Endothelial cell of umbilical vein (primary cell): ENCODE measurements at regions not wholly inside any gene's neighbourhood (a gene's known extent, or its start where the extent isn't known, plus 50 kb on each side); places are given as distances from the start of the nearest gene placed in this dataset.

Experiments used
- BruUV-seq: library from RNA; stranded (reverse); fragments of 400-500 nt; replicated peaks from 2 replicates; lab custom pipeline; 2021; lab: Mats Ljungman, UMichigan
- CTCF ChIA-PET: fragments of 300-600, 350-600 bp; sonication (Branson Sonifier 250); formaldehyde crosslinking; loops from one replicate; lab custom pipeline; 2021; ENCODE audit warnings: antibody characterized with exemption, inconsistent platforms; lab: Charles Lee
- POLR2A ChIA-PET: fragments of 300-600, 350-600 bp; sonication (Branson Sonifier 250); formaldehyde crosslinking; loops from one replicate; lab custom pipeline; 2021; ENCODE audit warnings: antibody characterized with exemption, inconsistent platforms; lab: Charles Lee
- DNase-seq: peaks from one replicate; pipeline ENCODE4 v3.0.0-alpha.2; 2011; ENCODE audit warnings: low read depth, low spot score
- FAIRE-seq: peaks from 2 replicates; lab custom pipeline; 2011; peaks lifted over from hg19 to GRCh38; lab: Jason Lieb, UNC
- H2AFZ ChIP-seq: 2 replicates; pipeline ENCODE4 v1.6.0; 2012; ENCODE audit warnings: low read depth, low read length, control low read depth, inconsistent platforms
- H3K27ac ChIP-seq: 2 replicates; pipeline ENCODE4 v1.5.1; 2011; ENCODE audit warnings: low read depth, mild to moderate bottlenecking, control low read depth, low read length, moderate library complexity; ENCODE audit not compliant: insufficient read depth
- H3K27me3 ChIP-seq, 2 experiments: 2 replicates each; pipeline versions ENCODE4 v1.6.0 to v1.6.1; 2011; ENCODE audit warnings: low read length in 2 of 2, mixed read lengths in 1 of 2; ENCODE audit not compliant: control insufficient read depth in 2 of 2, insufficient read depth in 2 of 2
- H3K36me3 ChIP-seq, 2 experiments: 2 replicates in 1 of 2; 3 replicates in 1 of 2; pipeline ENCODE4 v1.5.1; 2011; ENCODE audit warnings: low read length in 2 of 2, mild to moderate bottlenecking in 1 of 2, moderate library complexity in 1 of 2; ENCODE audit not compliant: control insufficient read depth in 2 of 2, insufficient read depth in 2 of 2; ENCODE audit errors: extremely low read depth in 1 of 2
- H3K4me1 ChIP-seq: 3 replicates; pipeline ENCODE4 v1.5.1; 2011; ENCODE audit warnings: mild to moderate bottlenecking, low read length; ENCODE audit not compliant: control insufficient read depth, insufficient read depth; ENCODE audit errors: extremely low read depth
- H3K4me2 ChIP-seq: 2 replicates; pipeline ENCODE4 v1.6.1; 2011; ENCODE audit warnings: low read length, control low read depth, mixed read lengths; ENCODE audit not compliant: insufficient read depth
- H3K4me3 ChIP-seq, 3 experiments: fragments of 200-600 bp in 1 of 3; sonication (generic), shearing (Covaris generic) in 1 of 3; replicated peaks in 1 of 3; 2 replicates each; pipeline ENCODE4 v1.5.1; 2011 to 2016; ENCODE audit warnings: control low read depth in 3 of 3, low read length in 3 of 3, mild to moderate bottlenecking in 2 of 3, inconsistent platforms in 1 of 3, low read depth in 1 of 3, moderate library complexity in 1 of 3; ENCODE audit not compliant: insufficient read depth in 1 of 3
- H3K79me2 ChIP-seq: 2 replicates; pipeline ENCODE4 v1.6.0; 2012; ENCODE audit warnings: low read length, inconsistent platforms; ENCODE audit not compliant: control insufficient read depth, insufficient read depth
- H3K9ac ChIP-seq: replicated peaks from 2 replicates; pipeline ENCODE3; 2011; ENCODE audit warnings: low read length, control low read depth; ENCODE audit not compliant: insufficient read depth; ENCODE audit errors: extremely low read depth
- H3K9me1 ChIP-seq: replicated peaks from 3 replicates; pipeline ENCODE4 v1.6.0; 2011; ENCODE audit warnings: mild to moderate bottlenecking, low read length; ENCODE audit not compliant: control insufficient read depth, insufficient read depth; ENCODE audit errors: extremely low read depth
- H3K9me3 ChIP-seq: replicated peaks from 2 replicates; pipeline ENCODE4 v1.5.1; 2012; ENCODE audit warnings: low read length, inconsistent platforms; ENCODE audit not compliant: control insufficient read depth, insufficient read depth
- H4K20me1 ChIP-seq: replicated peaks from 2 replicates; pipeline ENCODE3; 2011; ENCODE audit warnings: mild to moderate bottlenecking, low read length; ENCODE audit not compliant: control insufficient read depth, insufficient read depth; ENCODE audit errors: extremely low read depth
- FOS ChIP-seq: IDR thresholded peaks from 2 replicates; pipeline ENCODE4 v1.6.1; 2011; ENCODE audit warnings: mild to moderate bottlenecking, low read length, moderate library complexity, borderline replicate concordance; ENCODE audit not compliant: insufficient read depth
- GATA2 ChIP-seq: IDR thresholded peaks from 2 replicates; pipeline ENCODE4 v1.7.0; 2011; ENCODE audit warnings: low read depth, mild to moderate bottlenecking, moderate library complexity, mixed read lengths, low read length; ENCODE audit not compliant: insufficient read length, insufficient read depth
- JUN ChIP-seq: IDR thresholded peaks from 2 replicates; pipeline ENCODE4 v1.6.1; 2011; ENCODE audit warnings: borderline replicate concordance, low read depth; ENCODE audit not compliant: insufficient read length, insufficient read depth
- dilution Hi-C: fragments of 300-500 bp; cut with MboI; formaldehyde crosslinking; loops from one replicate; pipeline ENCODE4 v1.15.0; 2019; ENCODE audit warnings: low sequenced_read_pairs; ENCODE audit not compliant: extremely low pct_ligation_motif_present
- intact Hi-C: fragments of 100-400 bp; cut with micrococcal nuclease; formaldehyde crosslinking; loops from one replicate; pipeline ENCODE4 v1.10.0; 2022

GRCh38 chr6:44740566-44741120 is 353.1 kb downstream of the CDC5L start:
- Histone ChIP-seq H3K9ac (no peak overlapping the region), H3K27me3 (no peaks in the 10 kb centered on the region), H3K4me3 (no peak overlapping the region), H3K79me2 (no peaks in the 10 kb centered on the region), H3K36me3 (no peaks in the 10 kb centered on the region), H4K20me1 (no peaks in the 10 kb centered on the region), H3K9me1 (no peaks in the 10 kb centered on the region), H3K4me2 (no peak overlapping the region), H3K27ac (no peak overlapping the region), H3K9me3 (no peaks in the 10 kb centered on the region), H2AFZ (no peak overlapping the region), H3K4me1 (no peaks in the 10 kb centered on the region)
- BruUV-seq = no TSS peak
- no peak for DNase-seq
- dilution Hi-C loops (no loop called here), intact Hi-C loops (no loop called here)
- no peak for FAIRE-seq
- no peak for TF ChIP-seq FOS
- CTCF ChIA-PET = no interaction called here
- POLR2A ChIA-PET = no interaction called here

- FAIRE-seq (no peak), DNase-seq (no peak)
- H3K4me2 ChIP-seq = no peak overlapping the region
- no peak overlapping the region for H2AFZ ChIP-seq
- H4K20me1 ChIP-seq = no peaks in the 10 kb centered on the region
- H3K4me1 ChIP-seq = no peaks in the 10 kb centered on the region
- ChIA-PET POLR2A (no interaction called here), CTCF (no interaction called here)
- no peaks in the 10 kb centered on the region for H3K79me2 ChIP-seq
- no peak overlapping the region for H3K9ac ChIP-seq
- BruUV-seq = no TSS peak
- no peak overlapping the region for H3K27ac ChIP-seq
- H3K9me1 ChIP-seq = no peaks in the 10 kb centered on the region
- H3K27me3 ChIP-seq = no peaks in the 10 kb centered on the region
- intact Hi-C loops (no loop called here), dilution Hi-C loops (no loop called here)
- TF ChIP-seq JUN = no peak
- no peak for TF ChIP-seq GATA2
- no peak overlapping the region for H3K4me3 ChIP-seq
- no peaks in the 10 kb centered on the region for H3K9me3 ChIP-seq
- H3K36me3 ChIP-seq = no peaks in the 10 kb centered on the region
Observed at GRCh38 chr6:44742201-44742600, 354.7 kb downstream of the CDC5L start.
